HTR-8/SVneo (cell line): ENCODE measurements at regions not wholly inside any gene's neighbourhood (a gene's known extent, or its start where the extent isn't known, plus 50 kb on each side); places are given as distances from the start of the nearest gene placed in this dataset.

Experiments
- DNase-seq: peaks from one replicate; pipeline ENCODE4 v3.0.0; 2011; ENCODE audit warnings: low spot score, mixed read lengths; ENCODE audit not compliant: insufficient read length
- FAIRE-seq: peaks from 2 replicates; lab custom pipeline; 2011; peaks lifted over from hg19 to GRCh38; lab: Jason Lieb, UNC

DNA sequence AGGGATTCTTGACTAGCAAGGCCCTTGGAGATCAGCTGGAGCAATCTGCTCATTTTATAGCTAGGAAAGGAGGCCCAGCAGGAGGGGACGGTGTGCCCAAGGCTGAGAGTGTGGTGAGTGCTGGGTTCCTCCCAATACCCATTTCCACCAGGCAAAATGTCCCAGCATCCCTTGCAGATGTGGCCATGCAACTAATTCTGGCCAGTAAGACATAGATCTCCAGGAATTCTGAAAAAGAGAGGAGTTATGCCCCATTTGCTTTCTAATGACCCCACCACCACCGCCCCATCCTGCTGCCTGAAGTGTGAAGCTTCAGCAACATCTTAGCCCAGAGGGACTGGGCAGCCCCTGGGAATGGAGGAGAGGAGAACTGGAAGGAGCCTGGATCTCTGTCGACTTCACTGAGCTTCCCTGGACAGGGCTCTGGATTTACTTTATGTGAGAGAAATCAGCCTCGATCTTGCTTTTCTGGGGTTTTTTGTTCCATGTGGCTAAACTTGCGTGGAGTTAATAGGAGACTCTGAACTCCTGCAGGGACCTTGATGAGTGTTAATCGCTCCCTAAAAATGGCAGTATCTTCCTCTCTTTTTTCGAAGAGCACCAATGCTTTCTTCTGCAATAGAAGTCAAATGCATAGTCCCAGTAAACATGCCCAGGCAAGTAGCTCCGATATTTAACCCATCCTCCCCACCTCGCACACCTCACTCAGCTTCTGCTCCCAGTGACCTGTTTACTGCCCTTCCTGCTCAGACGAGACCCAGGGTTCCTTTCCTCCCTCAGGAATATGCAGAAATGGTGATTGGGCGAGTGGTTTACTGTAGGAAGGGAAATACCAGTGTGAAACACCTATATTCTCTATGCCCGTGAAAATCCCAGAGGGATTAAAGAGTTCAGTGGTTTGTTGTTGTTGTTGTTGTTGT is 127.5 kb upstream of the GPR26 start:
- no peak for DNase-seq
- no peak for FAIRE-seq

GRCh38 chr10:123544986-123545385 is 121.2 kb upstream of the GPR26 start:
- no peak for DNase-seq
- no peak for FAIRE-seq

GRCh38 chr10:123548770-123549169 is 117.4 kb upstream of the GPR26 start:
- DNase-seq (no peak), FAIRE-seq (no peak)

DNA sequence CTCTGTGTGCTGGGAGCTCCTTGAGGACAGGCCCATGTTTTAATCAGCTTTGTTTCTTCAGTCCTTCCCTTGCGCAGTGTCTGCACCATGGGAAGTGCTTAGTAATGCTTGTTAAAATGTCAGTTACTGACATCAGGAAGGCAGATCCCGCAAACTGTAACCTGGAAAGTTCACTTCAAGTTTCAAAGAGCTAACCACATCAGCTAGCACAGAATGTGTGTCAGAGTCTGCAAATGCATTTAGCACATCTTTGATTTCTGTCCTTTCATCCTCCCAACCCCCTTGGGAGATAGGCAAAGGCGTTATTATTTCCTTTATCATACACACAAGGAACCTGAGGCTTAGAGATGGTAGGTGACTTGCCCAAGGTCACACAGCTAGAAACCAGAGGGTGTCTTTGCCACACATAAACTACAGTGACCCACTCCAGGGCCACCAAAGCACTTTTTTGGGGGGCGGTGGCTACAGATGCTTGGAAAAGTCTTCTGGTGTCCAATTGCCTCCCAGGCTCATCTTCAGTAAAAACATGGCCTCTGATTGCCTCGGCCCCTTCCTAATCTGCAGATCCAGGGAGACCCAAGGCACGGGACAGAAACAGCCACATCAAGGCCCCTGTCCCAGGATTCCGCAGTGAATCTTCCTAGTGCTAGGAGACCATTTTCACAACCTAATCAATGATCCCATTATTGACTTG is 116.2 kb upstream of the GPR26 start:
- DNase-seq, result no peak
- no peak for FAIRE-seq

DNA sequence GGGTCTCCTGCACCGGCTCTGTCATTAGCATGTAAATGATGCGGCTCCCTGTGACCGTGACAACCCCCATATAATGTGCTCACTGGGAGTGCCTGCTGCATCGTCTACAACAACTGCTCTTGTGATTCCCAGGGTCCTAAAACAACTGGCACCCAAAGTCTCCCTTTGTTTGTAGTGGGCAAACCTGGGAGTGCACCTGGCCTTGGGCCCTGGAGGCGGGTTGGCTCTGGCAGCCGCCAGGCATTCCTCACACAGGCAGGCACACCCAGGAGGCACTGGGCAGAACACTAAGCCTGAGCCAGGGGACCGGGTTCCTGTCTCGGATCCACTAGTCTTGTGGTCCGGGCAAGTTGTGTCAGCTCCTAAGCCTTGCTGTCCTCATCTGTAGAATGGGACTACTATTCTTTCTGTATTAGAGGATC is 115.5 kb upstream of the GPR26 start:
- no peak for FAIRE-seq
- no peak for DNase-seq

DNA sequence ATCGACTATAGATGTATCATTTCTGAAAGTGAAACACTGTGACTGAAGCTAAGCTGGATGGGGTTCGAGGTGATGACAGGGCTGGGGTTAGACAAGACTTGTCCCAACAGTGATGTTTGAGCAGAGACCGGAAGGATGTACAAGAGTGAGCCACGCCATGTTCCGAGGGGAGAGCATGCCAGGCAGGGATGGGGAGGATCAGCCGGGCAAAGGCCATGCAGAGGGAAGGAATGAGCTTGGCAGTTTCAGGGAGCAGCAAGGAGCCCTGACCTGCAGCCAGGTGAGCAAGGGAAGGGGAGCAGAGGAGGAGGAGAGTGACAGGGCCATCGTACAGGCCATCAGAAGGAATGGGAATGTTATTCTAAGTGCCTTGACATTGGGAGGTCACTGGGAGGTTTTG is 114.9 kb upstream of the GPR26 start:
- FAIRE-seq (no peak), DNase-seq (no peak)

GRCh38 chr10:123552760-123553554 is 113.2 kb upstream of the GPR26 start:
- FAIRE-seq, result no peak

GRCh38 chr10:123553810-123554430 is 112.2 kb upstream of the GPR26 start:
- no peak for FAIRE-seq
- DNase-seq, result no peak

More at GRCh38 chr10:123552760-123553554, 113.2 kb upstream of the GPR26 start:
- no peak for DNase-seq

- FAIRE-seq (no peak), DNase-seq (no peak)
Observed at GRCh38 chr10:123554656-123555055, 111.5 kb upstream of the GPR26 start.

DNA sequence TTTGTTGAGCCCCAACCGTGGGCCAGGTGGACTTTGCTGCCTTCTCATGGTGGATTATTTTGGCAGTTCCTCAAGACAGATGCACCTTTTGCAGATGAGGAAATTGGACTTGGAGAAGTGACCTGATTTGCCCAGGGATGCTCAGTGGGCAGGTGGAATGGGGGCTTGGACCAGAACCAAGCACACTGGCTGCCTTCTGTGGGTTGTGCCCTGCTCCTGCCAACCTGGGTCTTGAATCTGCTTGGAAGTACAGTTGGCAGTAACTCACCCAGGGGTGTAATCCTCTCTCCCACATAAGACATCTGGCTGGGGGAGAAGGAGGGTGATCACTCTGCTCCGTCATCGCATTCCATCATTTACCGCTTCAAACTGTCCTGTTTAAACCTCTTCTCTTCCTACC is 110.5 kb upstream of the GPR26 start:
- no peak for FAIRE-seq
- DNase-seq, result no peak

GRCh38 chr10:123556049-123556448 is 110.1 kb upstream of the GPR26 start:
- FAIRE-seq, result no peak
- no peak for DNase-seq

DNA sequence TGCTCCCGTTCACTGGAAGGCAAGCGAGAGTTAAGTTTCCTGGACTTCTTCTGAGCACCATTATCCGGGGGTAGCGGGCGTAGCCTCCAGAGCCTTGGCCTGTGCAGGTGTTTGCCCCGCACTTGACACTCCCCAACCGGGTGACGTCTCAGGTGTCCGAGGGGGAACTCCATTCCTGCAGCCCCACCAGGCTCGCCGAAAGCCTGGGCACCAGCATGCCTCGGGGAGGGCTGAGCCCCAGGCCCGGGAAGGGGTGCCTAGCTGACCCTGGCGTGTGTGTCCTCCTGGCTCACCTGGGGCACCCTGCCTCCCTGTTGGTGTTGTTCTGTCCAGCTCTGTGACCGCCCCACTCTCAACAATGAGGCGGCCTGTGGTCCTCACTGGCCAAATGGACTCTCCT is 109.4 kb upstream of the GPR26 start:
- FAIRE-seq (no peak), DNase-seq (no peak)

- DNase-seq (no peak), FAIRE-seq (no peak)
Observed at GRCh38 chr10:123557366-123558108, 108.6 kb upstream of the GPR26 start.

DNA sequence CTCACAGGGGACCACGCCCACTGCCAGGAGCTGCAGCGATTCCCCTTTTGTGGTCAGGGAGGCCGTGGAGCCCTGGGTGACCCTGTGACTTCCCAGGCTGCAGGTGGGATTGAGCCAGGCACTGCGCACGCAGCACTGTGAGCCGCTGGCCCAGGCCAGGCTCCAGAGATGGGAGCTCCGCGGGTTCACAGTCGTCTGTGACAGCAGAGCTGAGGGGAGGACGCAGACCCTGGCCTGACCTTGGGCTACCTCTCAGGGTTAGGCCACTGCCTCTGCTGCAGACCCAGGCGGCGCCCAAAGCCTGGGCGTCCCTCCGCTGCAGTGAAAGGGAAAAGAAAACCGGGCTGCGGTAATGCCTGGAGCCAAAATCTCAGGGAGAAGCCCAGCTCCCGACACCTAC is 107.5 kb upstream of the GPR26 start:
- DNase-seq (no peak), FAIRE-seq (no peak)

GRCh38 chr10:123559066-123559822 is 106.9 kb upstream of the GPR26 start:
- FAIRE-seq (no peak), DNase-seq (peak; percentile 63)

DNA sequence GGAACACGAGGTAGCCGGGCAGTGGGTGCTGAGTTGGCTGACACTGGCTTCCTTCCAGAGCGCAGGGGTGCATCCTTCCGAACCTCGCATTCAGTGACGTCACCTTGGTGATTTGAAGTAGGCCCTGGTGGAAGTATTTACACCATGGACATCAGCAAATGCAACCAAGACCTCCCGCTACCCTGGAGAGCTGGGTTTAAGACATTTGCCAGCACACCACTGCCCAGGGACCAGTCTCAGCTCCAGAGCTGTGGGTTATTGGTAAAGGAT is 106.4 kb upstream of the GPR26 start:
- FAIRE-seq (no peak), DNase-seq (no peak)

GRCh38 chr10:123560301-123561140 is 105.6 kb upstream of the GPR26 start:
- no peak for FAIRE-seq

DNA sequence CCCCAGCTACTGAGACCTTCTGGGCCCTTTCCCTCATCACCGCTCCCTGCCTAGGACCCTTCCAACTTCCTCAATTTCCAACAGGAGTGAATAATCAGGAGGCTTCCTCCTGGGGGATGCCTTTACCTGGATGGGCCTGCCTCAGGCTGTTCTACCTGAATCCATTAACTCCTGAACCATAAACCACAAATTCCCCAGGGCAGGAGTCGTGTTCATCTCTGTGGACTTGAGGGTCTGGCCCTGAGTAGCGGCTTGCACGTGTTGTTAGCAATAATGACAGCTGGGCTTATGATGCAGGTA is 105.1 kb upstream of the GPR26 start:
- DNase-seq (no peak), FAIRE-seq (no peak)

More at GRCh38 chr10:123560301-123561140, 105.6 kb upstream of the GPR26 start:
- DNase-seq, result no peak
